ENCODE measurements at regions not wholly inside any gene's neighbourhood (a gene's known extent, or its start where the extent isn't known, plus 50 kb on each side); places are given as distances from the start of the nearest gene placed in this dataset.

- DNase-seq = no peak
Observed at GRCh38 chr9:22288661-22289060, 158.0 kb upstream of the DMRTA1 start.

GRCh38 chr9:22307013-22307711 is 139.5 kb upstream of the DMRTA1 start:
- DNase-seq = peak; percentile 24 to 50

- DNase-seq = no peak
Observed at GRCh38 chr9:22308177-22308576, 138.4 kb upstream of the DMRTA1 start.

- no peak for DNase-seq
Observed at GRCh38 chr9:22316645-22317044, 130.0 kb upstream of the DMRTA1 start.

GRCh38 chr9:22331533-22331932 is 115.1 kb upstream of the DMRTA1 start:
- DNase-seq = no peak

- no peak for DNase-seq
Observed at GRCh38 chr9:22332202-22332601, 114.4 kb upstream of the DMRTA1 start.

- DNase-seq = no peak
Observed at GRCh38 chr9:22337261-22337660, 109.4 kb upstream of the DMRTA1 start.

GRCh38 chr9:22342491-22343217 is 104.0 kb upstream of the DMRTA1 start:
- no peak for DNase-seq

- DNase-seq = no peak
Observed at GRCh38 chr9:22343218-22343611, 103.4 kb upstream of the DMRTA1 start.

GRCh38 chr9:22354699-22355384 is 91.8 kb upstream of the DMRTA1 start:
- no peak for DNase-seq

GRCh38 chr9:22356985-22357384 is 89.6 kb upstream of the DMRTA1 start:
- DNase-seq = no peak

GRCh38 chr9:22363421-22363887 is 83.2 kb upstream of the DMRTA1 start:
- no peak for DNase-seq

- no peak for DNase-seq
Observed at GRCh38 chr9:22373636-22374035, 73.0 kb upstream of the DMRTA1 start.

- no peak for DNase-seq
Observed at GRCh38 chr9:22374051-22374450, 72.6 kb upstream of the DMRTA1 start.

- no peak for DNase-seq
Observed at GRCh38 chr9:22379272-22379671, 67.4 kb upstream of the DMRTA1 start.

GRCh38 chr9:22381170-22381569 is 65.5 kb upstream of the DMRTA1 start:
- no peak for DNase-seq

GRCh38 chr9:22382331-22382730 is 64.3 kb upstream of the DMRTA1 start:
- DNase-seq = no peak

GRCh38 chr9:22383718-22384117 is 62.9 kb upstream of the DMRTA1 start:
- DNase-seq = no peak

- no peak for DNase-seq
Observed at GRCh38 chr9:22389271-22389670, 57.4 kb upstream of the DMRTA1 start.

GRCh38 chr9:22392523-22392922 is 54.1 kb upstream of the DMRTA1 start:
- DNase-seq = no peak

GRCh38 chr9:22395687-22396141 is 50.9 kb upstream of the DMRTA1 start:
- DNase-seq = no peak

Measured in Kasumi-1 (cell line).